ENCODE measurements at regions not wholly inside any gene's neighbourhood (a gene's known extent, or its start where the extent isn't known, plus 50 kb on each side); places are given as distances from the start of the nearest gene placed in this dataset.
"Not testable (repeated sequence)": the region's sequence is repeated elsewhere in the genome, so short reads cannot be mapped to it uniquely, and the experiment has no call there.

DNA sequence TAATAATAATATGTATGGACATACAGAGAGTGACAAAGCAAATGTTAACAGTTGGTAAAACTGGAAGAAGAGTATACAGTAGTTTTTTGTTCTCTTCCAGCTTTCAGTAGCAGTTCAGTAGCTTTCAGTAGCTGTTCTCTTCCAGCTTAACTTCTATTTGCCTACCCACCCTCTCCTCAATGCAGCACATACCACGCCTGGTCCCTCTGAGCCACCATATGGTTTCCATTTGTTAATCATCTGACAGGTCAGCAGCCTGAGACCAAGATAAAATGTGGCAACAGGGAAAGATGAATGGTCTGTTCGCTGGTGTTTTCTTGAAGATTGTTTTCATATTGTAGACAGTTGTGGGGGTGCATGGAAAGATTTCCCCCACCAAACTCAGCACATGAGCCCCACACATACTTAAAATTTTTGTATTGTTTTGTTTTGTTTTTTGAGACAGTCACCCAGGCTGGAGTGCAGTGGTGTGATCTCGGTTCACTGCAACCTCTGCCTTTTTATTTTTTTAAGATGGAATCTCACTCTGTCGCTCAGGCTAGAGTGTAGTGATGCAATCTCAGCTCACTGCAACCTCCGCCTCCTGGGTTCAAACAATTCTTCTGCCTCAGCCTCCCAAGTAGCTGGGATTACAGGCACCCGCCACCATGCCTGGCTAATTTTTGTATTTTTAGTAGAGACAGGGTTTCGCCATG, 56.8 kb downstream of the ATP6V0E2 start:
- DNase-seq, result peak; percentile 28

DNA sequence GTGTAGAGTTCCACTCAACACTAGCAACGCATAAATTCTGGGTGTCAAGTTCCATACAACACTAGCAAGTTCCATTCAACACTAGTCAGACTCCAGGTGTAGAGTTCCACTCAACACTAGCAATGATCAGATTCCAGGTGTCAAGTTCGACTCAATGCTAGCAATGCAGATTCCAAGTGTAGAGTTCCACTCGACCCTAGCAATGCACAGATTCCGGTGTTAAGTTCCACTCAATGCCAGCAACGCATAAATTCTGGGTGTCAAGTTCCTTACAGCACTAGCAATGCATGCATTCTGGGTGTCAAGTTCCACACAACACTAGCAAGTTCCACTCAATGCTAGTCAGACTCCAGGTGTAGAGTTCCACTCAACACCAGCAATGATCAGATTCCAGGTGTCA, 60.0 kb downstream of the ATP6V0E2 start:
- not testable (repeated sequence) for DNase-seq

DNA sequence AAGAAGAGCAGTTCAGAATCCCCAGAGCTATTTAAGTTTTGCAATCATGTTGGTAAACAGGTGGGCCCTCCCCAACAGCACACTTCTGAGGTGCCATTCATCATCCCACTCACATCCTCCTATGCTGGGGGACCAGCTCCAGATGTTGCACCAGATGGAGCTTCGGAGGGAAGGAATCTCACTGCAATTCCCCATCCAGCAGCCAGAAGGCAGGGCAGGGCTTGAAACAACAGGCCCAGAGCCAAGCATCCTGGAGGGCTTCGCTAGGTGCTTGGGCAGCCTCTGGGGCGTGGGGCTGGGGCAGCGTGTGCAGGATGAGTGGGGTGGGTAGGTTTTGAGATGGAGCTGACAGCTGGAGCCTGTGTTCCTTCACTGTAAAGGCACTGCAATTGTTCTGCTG, 73.6 kb downstream of the ATP6V0E2 start:
- not testable (repeated sequence) for DNase-seq

- DNase-seq, result not testable (repeated sequence)
Observed at GRCh38 chr7:149948444-149948843, 74.7 kb downstream of the ATP6V0E2 start.

DNA sequence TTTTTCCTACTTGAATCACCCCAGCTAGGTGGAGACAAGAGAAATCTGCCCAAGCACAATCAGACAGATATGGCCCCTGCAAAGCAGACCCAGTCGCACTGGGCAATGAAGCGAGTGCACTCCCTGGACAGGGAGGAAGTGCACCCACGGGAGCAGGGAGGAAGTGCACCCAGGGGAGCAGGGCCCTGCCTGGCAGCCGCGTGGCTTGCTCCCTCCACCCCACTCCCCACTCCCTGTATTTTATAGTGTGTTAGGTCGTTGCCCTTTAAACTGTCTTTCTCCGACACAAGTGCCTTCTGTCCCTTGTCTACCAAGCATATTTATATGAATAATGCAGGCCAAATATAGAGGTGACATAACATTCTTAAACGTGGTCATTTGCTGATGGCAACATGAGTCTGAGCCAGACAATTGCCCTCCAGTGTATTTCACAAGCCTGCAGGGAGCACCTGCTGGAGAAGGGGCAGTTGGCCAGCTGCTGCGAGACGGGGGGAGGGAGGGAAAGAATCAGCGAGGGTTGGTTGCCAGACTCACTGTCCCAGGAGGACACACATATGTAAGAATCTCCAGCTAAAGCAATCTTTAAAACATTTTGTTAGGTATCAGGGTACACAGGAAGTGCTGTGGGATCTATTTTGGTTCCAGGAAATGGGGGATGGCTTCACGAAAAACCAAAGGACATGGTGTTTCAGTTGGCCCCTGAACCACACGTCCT, 76.3 kb downstream of the ATP6V0E2 start:
- DNase-seq, result not testable (repeated sequence)

DNA sequence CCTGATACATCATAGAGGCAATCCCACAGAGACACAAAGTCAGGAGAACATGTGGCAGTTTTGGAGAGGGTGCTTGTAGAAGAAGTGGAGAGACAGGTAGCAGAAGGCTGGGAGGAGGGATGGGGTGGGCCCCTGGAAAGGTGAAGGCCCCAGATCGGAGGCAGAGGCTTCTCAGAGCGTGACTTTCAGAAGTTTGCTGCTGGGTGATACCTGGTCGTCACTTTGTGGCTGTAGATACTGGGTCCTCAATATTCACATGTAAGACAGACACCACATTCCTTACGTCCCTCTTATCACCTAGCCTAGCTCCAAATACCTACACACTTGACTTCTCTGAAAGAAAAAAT, 76.8 kb downstream of the ATP6V0E2 start:
- not testable (repeated sequence) for DNase-seq

- not testable (repeated sequence) for DNase-seq
Observed at GRCh38 chr7:149951579-149951978, 77.8 kb downstream of the ATP6V0E2 start.

DNA sequence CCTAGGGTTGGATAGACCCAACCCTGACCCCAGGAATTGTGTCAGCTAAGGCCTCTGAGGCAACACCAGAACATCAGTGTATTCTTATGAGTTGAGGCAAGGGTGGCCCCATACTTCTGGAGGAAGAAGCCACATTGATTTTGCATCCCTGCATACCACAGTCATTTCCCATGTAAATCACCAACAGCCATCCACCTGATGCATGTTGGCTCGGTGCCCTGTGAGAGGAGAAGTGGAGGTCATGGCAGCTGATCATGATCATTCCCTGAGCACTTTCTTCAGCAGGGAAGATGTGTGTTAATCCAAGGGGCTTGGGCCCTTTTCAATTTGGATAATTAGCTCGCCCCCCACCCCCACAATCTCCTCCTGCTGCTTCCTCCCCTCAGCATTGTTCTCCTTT, 85.1 kb downstream of the ATP6V0E2 start:
- not testable (repeated sequence) for DNase-seq

DNA sequence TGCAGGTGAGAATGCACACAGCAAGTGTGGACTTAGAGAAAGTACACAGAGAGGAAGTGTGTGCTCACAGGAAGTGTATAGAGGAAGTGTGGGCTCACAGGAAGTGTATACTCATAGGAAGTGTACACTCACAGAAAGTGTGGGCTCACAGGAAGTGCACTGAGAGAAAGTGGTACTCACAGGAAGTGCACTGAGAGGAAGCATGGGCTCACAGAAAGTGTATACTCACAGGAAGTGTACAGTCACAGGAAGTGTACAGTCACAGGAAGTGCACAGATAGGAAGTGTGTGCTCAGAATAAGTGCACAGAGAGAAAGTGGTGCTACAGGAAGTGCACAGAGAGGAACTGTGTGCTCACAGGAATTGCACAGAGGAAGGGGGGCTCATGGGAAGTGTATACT, 87.1 kb downstream of the ATP6V0E2 start:
- not testable (repeated sequence) for DNase-seq

- not testable (repeated sequence) for DNase-seq
Observed at GRCh38 chr7:149961878-149962277, 88.1 kb downstream of the ATP6V0E2 start.

GRCh38 chr7:149962685-149963319, 89.0 kb downstream of the ATP6V0E2 start:
- not testable (repeated sequence) for DNase-seq

- not testable (repeated sequence) for DNase-seq
Observed at GRCh38 chr7:149963985-149964384, 90.2 kb downstream of the ATP6V0E2 start.

DNA sequence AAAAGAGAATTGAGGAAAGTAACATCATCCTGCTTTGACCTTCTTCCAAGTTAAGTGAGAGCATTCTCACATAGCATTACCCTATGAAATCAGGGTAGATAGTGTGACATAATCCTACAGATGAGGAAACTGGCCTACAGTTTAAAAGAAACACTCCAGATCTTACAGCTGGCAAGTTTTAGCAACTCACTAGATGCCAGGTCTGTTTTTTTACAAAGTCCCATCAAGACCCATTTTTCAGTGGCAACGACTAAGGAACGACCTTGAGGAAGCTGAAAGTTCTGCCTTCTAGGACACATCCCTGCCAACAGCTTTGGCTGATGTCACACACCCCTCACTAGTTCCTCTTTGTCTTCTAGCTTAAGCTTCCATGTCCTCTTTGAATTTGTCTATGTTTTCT, 92.7 kb downstream of the ATP6V0E2 start:
- not testable (repeated sequence) for DNase-seq

GRCh38 chr7:149972977-149973376, 99.2 kb downstream of the ATP6V0E2 start:
- DNase-seq, result not testable (repeated sequence)

- DNase-seq, result not testable (repeated sequence)
Observed at GRCh38 chr7:149973681-149974080, 99.9 kb downstream of the ATP6V0E2 start.

DNA sequence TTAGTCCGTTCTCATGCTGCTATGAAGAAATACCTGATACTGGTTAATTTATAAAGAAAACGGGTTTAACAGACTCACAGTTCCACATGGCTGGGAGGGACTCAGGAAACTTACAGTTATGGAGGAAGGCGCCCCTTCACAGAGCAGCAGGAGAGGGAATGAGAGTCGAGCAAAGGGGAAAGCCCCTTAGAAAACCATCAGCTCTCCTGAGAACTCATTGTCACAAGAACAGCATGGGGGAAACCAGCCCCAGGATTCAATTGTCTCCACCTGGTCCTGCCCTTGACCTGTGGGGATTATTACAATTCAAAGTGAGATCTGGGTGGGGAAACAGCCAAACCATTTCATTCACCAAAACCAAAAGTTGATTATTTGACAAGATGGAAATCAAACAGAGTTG, 101.8 kb downstream of the ATP6V0E2 start:
- not testable (repeated sequence) for DNase-seq

DNA sequence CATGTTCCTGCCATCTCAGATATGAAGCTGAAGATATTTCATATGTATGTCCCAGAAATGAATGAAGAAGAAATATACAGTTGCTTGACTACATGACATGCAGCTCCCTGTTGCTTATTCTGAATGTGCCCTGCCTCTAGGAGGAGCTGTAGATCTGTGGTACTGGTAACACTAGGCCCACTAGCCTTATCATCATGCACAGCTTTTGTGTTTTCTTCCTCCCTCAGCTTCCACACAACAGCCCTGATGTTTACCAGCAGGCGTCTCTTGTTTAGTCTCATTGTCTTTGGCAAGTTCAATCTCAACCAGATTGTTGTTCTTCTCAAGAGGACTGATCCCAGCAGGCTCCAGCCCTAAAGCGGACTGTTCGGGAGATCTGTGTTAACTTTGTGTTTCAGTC, 104.8 kb downstream of the ATP6V0E2 start:
- DNase-seq, result not testable (repeated sequence)

GRCh38 chr7:149978944-149979343, 105.2 kb downstream of the ATP6V0E2 start:
- DNase-seq, result not testable (repeated sequence)

DNA sequence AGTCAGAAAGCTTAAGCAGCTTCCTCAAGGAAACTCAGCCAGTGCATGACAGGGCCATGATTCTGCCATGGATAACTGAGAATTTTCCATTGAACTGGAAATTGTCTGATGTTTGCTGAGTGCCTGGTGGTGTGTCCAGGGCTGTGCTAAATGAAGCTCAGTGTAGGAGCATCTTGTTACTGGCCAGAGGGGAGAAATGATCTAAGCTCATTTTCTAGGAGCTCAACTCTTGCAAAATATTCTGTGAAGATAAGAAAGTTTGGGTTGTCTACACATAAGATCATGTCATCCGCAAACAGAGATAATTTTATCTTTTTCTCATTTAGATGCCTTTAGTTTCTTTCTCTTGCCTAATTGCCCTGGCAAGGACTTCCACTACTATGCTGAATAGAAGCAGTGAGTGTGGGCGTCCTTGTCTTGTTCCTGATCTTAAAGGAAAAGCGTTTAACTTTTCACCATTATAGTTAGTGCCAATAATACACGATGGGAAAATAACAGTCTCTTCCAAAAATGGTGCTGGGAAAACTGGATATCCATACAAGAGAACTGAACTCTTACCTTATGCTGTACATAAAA, 108.9 kb downstream of the ATP6V0E2 start:
- not testable (repeated sequence) for DNase-seq

- not testable (repeated sequence) for DNase-seq
Observed at GRCh38 chr7:149986866-149987265, 113.1 kb downstream of the ATP6V0E2 start.

DNA sequence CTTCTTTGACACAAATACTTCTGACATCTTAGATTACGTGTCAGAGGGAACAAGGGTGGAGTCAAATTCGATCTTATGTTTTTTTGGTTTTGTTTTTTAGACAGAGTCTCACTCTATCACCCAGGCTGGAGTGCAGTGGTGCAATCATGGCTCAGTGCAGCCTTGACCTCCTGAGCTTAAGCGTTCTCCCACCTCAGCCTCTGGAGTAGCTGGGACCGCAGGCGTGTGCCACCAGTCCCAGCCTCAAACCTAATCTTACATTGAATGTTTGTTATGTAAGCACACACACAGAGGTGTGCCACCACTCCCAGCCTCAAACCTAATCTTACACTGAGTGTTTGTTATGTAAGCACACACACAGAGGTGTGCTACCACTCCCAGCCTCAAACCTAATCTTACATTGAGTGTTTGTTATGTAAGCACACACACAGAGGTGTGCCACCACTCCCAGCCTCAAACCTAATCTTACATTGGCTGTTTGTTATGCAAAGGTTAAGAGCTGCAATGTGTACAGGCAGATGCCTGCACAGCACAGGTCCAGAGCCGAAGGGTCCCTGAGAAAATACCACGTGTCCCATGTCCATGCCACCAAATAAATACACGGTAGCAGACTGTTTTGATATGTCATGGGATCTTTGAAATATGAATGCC, 118.0 kb downstream of the ATP6V0E2 start:
- not testable (repeated sequence) for DNase-seq

DNA sequence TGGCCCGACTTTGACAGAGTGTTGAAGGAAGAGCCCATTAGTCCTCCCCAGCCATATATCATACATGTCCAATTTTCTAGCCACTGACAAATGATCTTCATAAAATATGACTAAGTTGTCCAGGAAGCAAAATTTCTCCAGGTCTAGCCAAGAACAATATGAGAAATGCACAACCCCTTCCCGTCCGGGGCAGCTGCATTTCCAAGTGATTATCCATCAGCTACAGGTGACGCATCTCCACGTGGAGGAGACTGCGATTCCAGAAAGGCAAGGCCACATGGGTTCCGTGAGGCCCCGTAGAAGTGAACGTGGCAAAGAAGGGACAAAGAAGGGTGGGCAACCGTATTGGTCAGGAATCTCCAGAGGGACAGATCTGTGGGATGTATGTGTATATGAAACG, 118.6 kb downstream of the ATP6V0E2 start:
- DNase-seq, result peak; percentile 1
